ENCODE measurements at regions not wholly inside any gene's neighbourhood (a gene's known extent, or its start where the extent isn't known, plus 50 kb on each side); places are given as distances from the start of the nearest gene placed in this dataset.

GRCh38 chr18:51988277-51988676 lies 351.7 kb upstream of the DCC start:
- TF ChIP-seq CTCF (IDR thresholded peaks at IDR 0.05; ENCODE audit: insufficient read depth, low read length) (no peak), POLR2AphosphoS5 (IDR thresholded peaks at IDR 0.05; ENCODE audit: low read depth) (no peak), REST (IDR thresholded peaks at IDR 0.05; ENCODE audit: insufficient replicate concordance, low read depth) (no peak), GABPA (IDR thresholded peaks at IDR 0.05; ENCODE audit: low read depth) (no peak), SPI1 (IDR thresholded peaks at IDR 0.05; ENCODE audit: borderline replicate concordance, low read depth) (no peak)

Measured in HL-60 (cell line).